Retinal pigment epithelial cell (primary cell): ENCODE measurements at regions not wholly inside any gene's neighbourhood (a gene's known extent, or its start where the extent isn't known, plus 50 kb on each side); places are given as distances from the start of the nearest gene placed in this dataset.
A peak's percentile ranks its signal among the peaks of the same experiment; 100 is the strongest.
"Not testable (repeated sequence)": the region's sequence is repeated elsewhere in the genome, so short reads cannot be mapped to it uniquely, and the experiment has no call there.

Experiments
- DNase-seq: peaks from one replicate; pipeline ENCODE4 v3.0.0-alpha.2; 2010; ENCODE audit warnings: low read depth
- H3K4me3 ChIP-seq: 2 replicates; pipeline ENCODE4 v1.5.1; 2011; ENCODE audit warnings: mild to moderate bottlenecking, low read length, control low read depth, moderate library complexity
- CTCF ChIP-seq: conservative IDR thresholded peaks from 2 replicates; pipeline ENCODE4 v1.5.1; 2011; ENCODE audit warnings: low read depth, low read length, control low read depth, inconsistent platforms

- H3K4me3 ChIP-seq: no peak overlapping the region
- no peak for TF ChIP-seq CTCF
- DNase-seq: no peak
These were observed 173.5 kb downstream of the NPFFR2 start for GRCh38 chr4:72205298-72205697.

DNA sequence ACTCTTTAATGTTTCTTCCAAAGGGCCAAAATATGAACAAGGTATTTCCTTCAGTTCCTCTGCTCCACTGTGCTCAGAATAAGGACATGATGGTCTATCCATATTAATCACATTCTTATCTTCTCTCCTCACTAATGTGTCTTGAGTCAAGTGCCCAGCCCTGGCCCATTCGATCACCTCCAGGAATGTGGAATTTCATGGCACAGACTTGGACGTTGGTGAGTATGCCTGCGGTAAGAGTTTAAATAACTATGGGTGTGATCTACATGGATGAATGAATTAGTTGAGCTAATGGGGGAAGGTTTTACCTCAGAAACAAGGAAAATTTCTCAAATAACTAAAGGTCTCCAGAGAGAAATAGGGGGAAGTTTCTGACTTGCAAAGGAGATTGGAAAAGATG, 174.0 kb downstream of the NPFFR2 start:
- no peak for DNase-seq
- H3K4me3 ChIP-seq: no peak overlapping the region
- no peak for TF ChIP-seq CTCF

DNA sequence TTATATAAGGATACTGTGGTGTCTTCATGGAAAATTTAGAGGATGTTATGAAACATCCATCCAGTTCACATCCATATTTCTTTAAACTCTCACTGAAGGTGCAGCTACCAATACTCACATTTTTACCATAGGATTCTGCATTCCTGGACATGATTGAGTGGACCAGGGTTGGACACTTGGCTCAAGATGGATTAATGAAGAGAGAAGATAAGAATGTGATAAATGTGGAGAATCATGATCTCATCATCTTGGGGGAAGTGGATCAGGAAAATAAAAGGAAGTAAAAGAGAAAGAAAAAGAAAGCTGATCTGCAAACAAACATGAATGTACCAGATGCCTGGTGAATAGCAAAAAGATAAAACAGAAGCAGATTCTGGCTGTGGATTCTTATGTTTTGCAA, 175.4 kb downstream of the NPFFR2 start:
- TF ChIP-seq CTCF: no peak
- no peak overlapping the region for H3K4me3 ChIP-seq
- no peak for DNase-seq

DNA sequence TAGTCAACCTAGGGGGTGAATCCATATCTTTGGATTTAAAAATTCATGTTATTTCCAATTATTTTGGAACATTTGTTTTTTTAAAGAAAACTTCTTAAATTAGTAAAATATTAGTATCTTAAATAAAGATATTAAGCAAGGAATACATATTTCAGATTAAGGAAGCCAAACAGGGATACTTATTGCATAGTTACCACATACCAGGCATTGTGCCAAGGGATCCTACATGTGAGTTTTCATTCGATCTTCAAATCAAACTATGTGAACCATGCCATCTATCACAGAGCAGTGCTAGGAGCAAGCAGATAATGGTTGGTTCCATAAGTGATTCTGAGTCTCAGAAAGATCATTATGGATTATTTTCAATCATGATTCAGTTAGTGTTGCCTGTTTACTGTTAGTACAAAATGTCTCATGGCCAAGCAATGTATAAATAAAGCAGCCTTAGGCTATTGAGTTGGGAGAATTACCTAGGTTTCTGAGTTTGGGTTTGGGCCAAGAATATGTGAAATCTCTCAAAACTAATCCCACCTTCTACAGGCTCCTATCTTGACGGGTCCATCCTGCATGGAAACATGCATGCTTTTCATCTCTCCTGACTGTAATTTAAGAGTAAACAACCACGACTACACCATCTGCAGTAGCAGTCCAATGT, 176.7 kb downstream of the NPFFR2 start:
- peak; percentile 17 for DNase-seq
- TF ChIP-seq CTCF: no peak
- H3K4me3 ChIP-seq: no peak overlapping the region

DNA sequence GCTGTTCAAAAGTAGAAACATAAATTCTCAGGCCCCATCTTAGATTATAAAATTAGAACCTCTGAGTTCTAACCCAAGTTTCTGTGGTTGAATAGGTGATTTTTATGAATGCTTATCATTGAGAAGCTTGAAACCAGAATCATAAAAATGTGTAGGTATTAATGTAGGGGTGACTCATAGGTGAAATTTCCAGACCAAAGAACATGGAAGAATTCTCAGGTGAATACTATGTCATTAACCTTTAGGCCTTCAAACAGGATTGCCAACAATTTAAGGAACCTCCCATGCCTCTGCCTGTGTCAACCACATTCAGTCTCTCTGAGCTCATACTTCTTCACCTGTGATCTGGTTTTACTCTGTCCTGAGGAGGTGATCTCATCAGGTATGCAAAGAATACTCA, 177.8 kb downstream of the NPFFR2 start:
- TF ChIP-seq CTCF: no peak
- no peak overlapping the region for H3K4me3 ChIP-seq
- DNase-seq: no peak

GRCh38 chr4:72213763-72214162, 182.0 kb downstream of the NPFFR2 start:
- not testable (repeated sequence) for DNase-seq, H3K4me3 ChIP-seq

DNA sequence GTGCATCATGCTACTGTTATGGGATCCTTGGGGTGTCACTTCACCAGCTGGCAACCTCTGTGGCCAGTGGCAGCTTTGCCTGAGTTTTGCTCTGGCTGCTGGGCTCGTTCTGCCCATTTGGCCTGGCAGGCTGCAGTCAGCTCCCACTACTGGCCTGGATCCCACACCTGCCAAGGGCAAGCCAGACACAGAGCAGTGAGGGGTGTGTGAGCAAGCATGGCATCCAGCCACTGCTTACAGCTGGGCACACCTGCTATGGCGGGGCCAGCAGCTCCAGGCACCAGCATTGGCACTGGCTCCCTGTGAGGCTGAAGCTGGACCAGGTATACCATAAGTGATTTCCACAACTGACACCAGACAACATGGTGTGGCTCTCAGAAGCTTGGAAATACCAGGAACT, 183.4 kb downstream of the NPFFR2 start:
- H3K4me3 ChIP-seq: no peak overlapping the region
- TF ChIP-seq CTCF: no peak
- no peak for DNase-seq
